ENCODE measurements at regions not wholly inside any gene's neighbourhood (a gene's known extent, or its start where the extent isn't known, plus 50 kb on each side); places are given as distances from the start of the nearest gene placed in this dataset.

- DNase-seq (ENCODE audit: low spot score): no peak
Observed at GRCh38 chr11:16440136-16440535, 83.8 kb upstream of the SOX6 start.

GRCh38 chr11:16434036-16434435 is 77.7 kb upstream of the SOX6 start:
- DNase-seq (ENCODE audit: low spot score): no peak

GRCh38 chr11:16430674-16431073 is 74.3 kb upstream of the SOX6 start:
- DNase-seq (ENCODE audit: low spot score): no peak

- no peak for DNase-seq (ENCODE audit: low spot score)
Observed at GRCh38 chr11:16421826-16422225, 65.5 kb upstream of the SOX6 start.

GRCh38 chr11:16418428-16419097 is 62.2 kb upstream of the SOX6 start:
- DNase-seq (ENCODE audit: low spot score): no peak

GRCh38 chr11:16412525-16413172 is 56.3 kb upstream of the SOX6 start:
- DNase-seq (ENCODE audit: low spot score): no peak

GRCh38 chr11:16410479-16410878 is 54.1 kb upstream of the SOX6 start:
- DNase-seq (ENCODE audit: low spot score): no peak

GRCh38 chr11:16408619-16409018 is 52.3 kb upstream of the SOX6 start:
- no peak for DNase-seq (ENCODE audit: low spot score)

- DNase-seq (ENCODE audit: low spot score): no peak
Observed at GRCh38 chr11:16406226-16406625, 49.9 kb upstream of the SOX6 start.
